NCI-H2029 treated with DMSO at 0.1 percent for 48 hours (cell line): ENCODE measurements at regions not wholly inside any gene's neighbourhood (a gene's known extent, or its start where the extent isn't known, plus 50 kb on each side); places are given as distances from the start of the nearest gene placed in this dataset.

Source experiments
- DNase-seq: peaks from one replicate; lab custom pipeline; 2025; lab: John Stamatoyannopoulos, UW

- no peak for DNase-seq
Measured at GRCh38 chr6:169165561-169166300, 87.9 kb downstream of the THBS2 start.

DNA sequence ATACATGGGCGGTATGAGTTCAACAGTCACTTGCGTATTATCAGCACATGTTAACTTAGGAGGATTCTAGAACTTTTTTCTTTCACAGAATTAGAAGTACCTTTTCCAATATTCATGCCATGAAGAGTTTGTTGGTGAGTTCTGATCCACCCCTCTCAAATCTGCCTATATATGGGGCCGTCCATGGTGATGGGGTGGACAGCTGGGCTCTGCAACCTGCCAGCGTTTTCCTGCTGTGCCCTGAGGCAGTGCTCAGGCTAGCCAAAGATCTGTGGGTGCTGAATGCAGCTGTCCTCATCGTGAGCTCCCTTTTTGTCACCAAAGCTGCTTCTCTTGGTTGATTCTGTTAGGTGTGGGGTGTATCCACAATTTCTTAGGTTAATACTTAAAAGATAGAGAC is 88.7 kb downstream of the THBS2 start:
- no peak for DNase-seq

- no peak for DNase-seq
Measured at GRCh38 chr6:169164451-169164850, 89.2 kb downstream of the THBS2 start.

DNA sequence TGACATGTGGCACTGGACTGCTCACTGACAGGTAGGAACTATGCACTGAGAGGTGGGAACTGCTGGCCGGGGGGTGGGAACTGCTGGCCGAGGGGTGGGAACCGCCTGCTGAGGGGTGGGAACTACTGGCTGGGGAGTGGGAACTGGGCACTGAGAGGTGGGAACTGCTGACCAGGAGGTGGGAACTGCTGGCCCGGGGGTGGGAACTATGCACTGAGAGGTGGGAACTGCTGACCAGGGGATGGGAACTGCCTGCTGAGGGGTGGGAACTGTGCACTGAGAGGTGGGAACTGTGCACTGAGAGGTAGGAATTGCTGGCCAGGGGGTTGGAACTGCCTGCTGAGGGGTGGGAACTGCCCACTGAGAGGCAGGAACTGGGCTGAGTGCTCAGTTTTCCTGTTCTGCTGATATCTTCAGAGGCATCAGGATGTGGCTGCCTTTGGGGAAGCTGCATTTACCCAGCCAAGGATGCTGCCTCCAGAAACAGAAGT is 90.2 kb downstream of the THBS2 start:
- no peak for DNase-seq

GRCh38 chr6:169162752-169163407 is 90.8 kb downstream of the THBS2 start:
- no peak for DNase-seq

- no peak for DNase-seq
Measured at GRCh38 chr6:169162249-169162648, 91.4 kb downstream of the THBS2 start.

- DNase-seq: no peak
Measured at GRCh38 chr6:169161572-169162167, 92.0 kb downstream of the THBS2 start.

- no peak for DNase-seq
Measured at GRCh38 chr6:169160855-169161560, 92.6 kb downstream of the THBS2 start.

DNA sequence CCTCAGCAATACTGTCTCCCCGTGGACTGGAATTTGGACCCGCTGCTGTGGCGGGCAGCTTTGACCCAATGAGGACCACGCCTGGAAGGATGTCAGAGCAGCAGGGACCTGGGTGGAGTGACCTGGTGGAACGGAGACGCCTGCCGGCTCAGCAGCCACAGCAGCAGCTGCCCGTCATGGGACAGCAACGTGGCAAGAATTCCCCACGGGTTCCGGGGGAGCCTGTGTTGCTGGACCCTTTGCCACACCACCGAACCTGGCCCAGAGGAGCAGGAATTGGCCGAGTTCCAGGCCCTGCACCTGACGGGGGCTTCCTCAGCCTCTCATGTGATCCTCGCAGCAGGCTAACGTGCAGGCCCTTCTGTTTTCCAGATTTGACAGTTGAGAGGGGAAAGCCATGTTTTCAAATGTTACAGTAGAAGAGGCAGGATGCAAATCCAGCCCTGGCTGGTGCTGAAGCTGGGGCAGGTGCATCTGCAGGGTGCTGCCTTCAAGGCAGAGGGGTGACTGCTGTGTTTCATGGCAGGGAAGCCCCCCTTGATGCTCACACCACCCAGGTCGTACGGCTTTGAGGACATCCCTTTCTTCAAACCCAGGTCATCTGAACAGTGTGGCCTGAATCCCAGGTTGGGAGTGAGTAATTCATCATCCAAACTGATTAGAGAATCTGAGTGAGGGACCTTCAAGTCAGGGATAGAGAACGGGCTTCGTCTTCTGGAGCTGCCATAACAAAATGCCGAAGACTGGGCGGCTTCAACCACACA is 93.4 kb downstream of the THBS2 start:
- no peak for DNase-seq

- DNase-seq: no peak
Measured at GRCh38 chr6:169159331-169159730, 94.3 kb downstream of the THBS2 start.

- no peak for DNase-seq
Measured at GRCh38 chr6:169158691-169159090, 95.0 kb downstream of the THBS2 start.

DNA sequence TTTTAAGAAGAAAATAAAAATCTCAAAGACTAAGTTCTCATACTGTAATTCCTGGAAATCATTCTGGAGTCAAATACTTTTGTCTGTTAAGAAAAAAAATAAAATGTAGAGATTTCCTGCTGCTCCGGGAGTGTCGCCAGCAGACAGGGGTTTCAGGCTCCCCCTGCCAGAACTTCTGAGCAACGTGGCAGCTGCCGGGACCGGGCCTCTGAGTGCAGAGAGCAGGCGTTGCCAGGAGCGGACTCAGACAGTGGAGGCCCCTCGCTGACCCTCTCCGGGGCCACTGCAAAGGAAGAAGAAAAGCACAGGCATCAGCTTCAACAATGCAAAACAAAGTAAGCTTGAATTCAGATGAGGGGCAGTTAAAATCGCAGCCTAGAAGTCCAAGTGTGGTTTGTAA is 95.5 kb downstream of the THBS2 start:
- DNase-seq: no peak

DNA sequence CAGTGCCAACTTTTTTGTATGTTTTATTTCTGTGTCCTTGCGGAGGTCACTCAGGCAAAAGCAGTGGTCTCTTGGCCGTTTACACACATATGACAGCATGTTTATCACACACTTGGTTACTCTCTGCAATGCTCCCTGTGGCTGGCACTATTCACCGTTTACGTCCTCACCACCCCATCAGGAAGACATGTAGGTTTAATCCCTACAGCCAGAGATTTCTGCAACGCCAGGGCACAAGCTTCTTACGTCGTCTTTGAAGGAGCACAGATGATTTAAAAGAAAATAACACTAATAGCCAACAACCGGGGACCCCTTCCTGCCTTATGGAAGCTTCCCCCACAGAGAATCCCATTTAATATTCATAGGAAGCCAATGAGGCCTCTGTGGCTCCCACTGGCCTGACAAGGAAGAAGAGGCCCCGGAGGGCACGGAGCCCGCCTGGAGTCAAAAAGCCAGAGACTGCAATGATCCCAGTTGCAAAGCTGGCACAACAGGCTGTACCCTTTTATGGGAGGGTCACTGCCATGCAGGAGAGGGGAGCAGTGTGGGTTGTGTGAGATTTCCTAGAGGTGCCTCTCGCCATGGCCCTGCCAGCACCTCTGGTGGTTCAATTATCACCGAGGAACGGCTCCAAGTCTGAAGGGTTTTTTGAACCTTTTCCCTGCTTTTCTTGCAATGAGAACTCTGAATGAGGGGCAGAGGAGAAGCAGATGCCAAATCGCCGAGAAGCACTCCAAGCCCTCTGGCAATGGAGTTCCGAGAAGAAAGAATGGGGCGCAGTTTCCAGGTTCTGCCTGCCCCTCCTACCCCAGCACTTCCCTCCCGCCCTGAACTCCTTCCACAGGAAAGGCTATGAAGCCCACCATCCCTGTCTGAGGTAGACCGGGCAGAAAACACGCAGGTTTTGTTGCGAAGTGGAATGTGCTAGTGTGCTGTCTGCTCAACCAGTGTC is 96.2 kb downstream of the THBS2 start:
- DNase-seq: no peak

DNA sequence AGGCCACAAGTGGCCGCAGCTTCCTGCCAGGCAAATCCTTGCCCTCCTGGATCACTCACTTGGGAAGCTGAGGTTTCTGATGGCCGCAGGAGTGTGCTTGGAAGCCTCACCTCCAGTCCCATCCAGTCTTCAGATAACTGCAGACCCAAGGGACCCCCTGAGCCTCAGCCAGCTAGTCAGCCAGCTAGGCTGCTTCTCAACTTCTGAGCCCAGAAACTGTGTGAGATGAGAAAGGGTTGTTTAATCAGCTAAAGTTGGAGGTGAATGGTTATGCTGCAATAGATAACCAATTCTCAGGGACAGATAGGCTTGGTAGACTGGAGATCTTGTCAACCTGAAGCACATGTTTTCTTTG is 96.9 kb downstream of the THBS2 start:
- no peak for DNase-seq

DNA sequence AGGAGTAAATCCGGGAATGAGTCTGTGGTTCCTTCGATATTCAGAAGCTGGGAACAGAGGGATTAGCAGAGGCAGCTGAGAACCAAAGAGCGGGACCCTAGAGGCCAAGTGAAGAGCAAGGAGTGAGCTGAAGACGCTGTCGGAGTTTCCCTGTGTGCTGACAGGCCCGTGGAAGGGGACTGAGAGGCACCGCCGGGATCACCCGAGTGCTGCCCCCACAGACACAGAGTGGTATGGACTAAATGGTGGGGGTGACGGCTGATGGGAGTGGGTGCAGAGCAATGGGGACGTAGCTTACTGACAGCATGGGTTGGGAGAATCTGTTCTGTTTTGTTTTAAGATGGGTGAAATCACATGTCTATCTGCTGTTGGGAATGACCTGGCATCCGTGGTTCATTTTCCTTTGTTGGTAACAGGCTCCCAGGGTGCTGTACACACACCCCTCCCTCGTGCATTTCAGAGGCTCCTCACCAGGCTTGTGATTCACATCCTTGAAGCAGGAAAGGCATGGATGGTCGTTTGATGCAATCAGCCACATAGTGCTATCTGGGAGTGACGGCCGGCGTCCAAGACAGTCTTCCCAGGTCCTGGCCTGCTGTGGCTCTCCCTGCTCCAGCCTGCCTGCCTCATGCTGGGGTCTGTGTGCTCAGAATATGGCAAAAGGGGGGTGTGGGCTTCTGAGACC is 97.4 kb downstream of the THBS2 start:
- no peak for DNase-seq

DNA sequence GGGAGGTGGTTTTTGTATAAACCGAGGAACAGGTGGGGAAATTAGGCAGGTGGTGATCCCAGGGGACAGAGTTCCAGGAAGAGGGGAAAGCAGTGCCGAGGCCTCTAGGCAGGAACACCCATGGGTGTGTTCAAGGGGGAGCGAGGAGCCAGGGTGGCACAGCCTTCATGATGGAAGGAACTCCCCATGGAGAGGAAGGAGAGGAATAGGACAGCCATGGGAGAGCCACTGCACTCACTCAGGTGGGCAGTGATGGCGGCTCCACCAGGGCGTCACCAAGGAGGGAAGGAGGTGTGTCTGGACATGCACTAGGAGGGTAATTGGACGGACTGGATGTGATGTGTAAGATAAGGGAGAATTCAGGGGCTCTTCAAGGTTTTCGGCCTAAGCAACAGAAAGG is 98.2 kb downstream of the THBS2 start:
- DNase-seq: no peak

DNA sequence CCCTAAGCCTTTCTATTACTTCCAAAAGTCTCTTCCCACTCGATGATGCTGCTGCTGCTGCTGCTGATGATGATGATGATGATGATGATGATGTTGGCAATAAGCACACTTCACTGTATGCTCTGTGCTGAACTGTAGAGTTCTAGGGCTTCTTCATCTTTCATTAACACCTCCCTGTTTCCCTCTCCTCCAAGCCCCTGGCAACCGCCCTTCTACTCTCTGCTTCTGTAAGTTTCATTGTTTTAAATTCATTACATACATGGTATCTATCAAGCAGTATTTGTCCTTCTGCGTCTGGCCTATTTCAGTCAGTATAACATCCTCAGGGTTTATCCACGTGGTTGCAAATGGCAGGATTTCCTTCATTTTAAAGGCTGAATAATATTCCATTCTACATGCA is 100.2 kb downstream of the THBS2 start:
- no peak for DNase-seq

- DNase-seq: no peak
Measured at GRCh38 chr6:169146521-169146920, 107.1 kb downstream of the THBS2 start.

GRCh38 chr6:169145991-169146501 is 107.6 kb downstream of the THBS2 start:
- no peak for DNase-seq

GRCh38 chr6:169145496-169145895 is 108.2 kb downstream of the THBS2 start:
- DNase-seq: no peak
